PFSK-1 (cell line): ENCODE measurements at regions not wholly inside any gene's neighbourhood (a gene's known extent, or its start where the extent isn't known, plus 50 kb on each side); places are given as distances from the start of the nearest gene placed in this dataset.

ENCODE experiments used
- POLR2AphosphoS5 ChIP-seq: IDR thresholded peaks from 2 replicates; pipeline ENCODE4 v1.6.1; 2012; ENCODE audit warnings: low read depth, mild to moderate bottlenecking, control low read depth, low read length, moderate library complexity
- SIN3A ChIP-seq: IDR thresholded peaks from 2 replicates; pipeline ENCODE4 v1.6.1; 2012; ENCODE audit warnings: mild to moderate bottlenecking, low read length, moderate library complexity, borderline replicate concordance; ENCODE audit not compliant: insufficient read depth
- TAF1 ChIP-seq: IDR thresholded peaks from 2 replicates; pipeline ENCODE4 v1.6.1; 2012; ENCODE audit warnings: low read length, control low read depth, borderline replicate concordance; ENCODE audit not compliant: insufficient read depth
- TF ChIP-seq, protein P1 (sequence below), 2 experiments: IDR thresholded peaks; 2 replicates each; pipeline versions ENCODE4 v1.6.1 to v1.8.0; 2011 to 2012; ENCODE audit warnings: low read depth in 2 of 2, low read length in 2 of 2, control low read depth in 1 of 2, inconsistent platforms in 1 of 2, mild to moderate bottlenecking in 1 of 2, moderate library complexity in 1 of 2; ENCODE audit not compliant: insufficient read depth in 1 of 2

DNA sequence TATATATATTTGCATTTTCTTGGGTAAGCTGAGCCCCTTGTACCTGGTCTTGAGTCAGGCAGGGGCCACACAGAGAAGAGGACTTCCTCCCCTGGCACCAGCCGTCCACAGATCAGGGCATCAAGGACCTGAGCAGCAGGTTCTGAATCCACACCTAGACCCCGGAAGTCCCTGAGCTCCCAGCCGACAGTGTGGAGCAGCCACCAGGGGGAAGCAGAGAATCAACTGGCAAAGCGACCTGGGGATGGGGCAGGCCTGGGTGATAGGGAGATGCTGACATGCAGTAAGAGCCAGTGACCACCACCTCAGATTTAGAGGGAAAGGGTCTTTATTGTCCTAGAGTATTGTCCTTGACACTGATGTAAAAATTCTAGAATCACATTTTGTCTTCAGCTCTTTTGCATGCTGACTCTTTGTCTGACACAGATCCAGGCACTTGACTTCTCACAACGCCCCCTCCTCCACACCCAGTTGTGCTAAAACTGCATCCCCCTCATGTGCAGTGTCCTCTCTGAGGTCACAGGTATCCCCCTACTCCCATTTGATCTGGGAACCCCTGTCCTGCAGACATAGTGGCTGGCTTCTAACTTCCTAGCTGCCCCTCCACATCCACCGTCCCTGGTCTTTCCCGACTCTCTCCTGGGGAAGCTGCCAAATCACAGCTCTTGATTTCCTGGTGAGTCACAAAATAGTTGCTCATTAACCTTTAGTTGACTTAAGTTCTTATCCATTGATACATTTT, 109.3 kb downstream of the GGTLC2 start:
- TF ChIP-seq, protein P1, sequence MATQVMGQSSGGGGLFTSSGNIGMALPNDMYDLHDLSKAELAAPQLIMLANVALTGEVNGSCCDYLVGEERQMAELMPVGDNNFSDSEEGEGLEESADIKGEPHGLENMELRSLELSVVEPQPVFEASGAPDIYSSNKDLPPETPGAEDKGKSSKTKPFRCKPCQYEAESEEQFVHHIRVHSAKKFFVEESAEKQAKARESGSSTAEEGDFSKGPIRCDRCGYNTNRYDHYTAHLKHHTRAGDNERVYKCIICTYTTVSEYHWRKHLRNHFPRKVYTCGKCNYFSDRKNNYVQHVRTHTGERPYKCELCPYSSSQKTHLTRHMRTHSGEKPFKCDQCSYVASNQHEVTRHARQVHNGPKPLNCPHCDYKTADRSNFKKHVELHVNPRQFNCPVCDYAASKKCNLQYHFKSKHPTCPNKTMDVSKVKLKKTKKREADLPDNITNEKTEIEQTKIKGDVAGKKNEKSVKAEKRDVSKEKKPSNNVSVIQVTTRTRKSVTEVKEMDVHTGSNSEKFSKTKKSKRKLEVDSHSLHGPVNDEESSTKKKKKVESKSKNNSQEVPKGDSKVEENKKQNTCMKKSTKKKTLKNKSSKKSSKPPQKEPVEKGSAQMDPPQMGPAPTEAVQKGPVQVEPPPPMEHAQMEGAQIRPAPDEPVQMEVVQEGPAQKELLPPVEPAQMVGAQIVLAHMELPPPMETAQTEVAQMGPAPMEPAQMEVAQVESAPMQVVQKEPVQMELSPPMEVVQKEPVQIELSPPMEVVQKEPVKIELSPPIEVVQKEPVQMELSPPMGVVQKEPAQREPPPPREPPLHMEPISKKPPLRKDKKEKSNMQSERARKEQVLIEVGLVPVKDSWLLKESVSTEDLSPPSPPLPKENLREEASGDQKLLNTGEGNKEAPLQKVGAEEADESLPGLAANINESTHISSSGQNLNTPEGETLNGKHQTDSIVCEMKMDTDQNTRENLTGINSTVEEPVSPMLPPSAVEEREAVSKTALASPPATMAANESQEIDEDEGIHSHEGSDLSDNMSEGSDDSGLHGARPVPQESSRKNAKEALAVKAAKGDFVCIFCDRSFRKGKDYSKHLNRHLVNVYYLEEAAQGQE (IDR thresholded peaks at IDR 0.05; ENCODE audit: insufficient read depth in 1 of 2, low read depth in 2 of 2, low read length in 2 of 2) = no peak
- TF ChIP-seq POLR2AphosphoS5 (no peak), TAF1 (no peak), SIN3A (no peak)
